ENCODE measurements at regions not wholly inside any gene's neighbourhood (a gene's known extent, or its start where the extent isn't known, plus 50 kb on each side); places are given as distances from the start of the nearest gene placed in this dataset.

DNA sequence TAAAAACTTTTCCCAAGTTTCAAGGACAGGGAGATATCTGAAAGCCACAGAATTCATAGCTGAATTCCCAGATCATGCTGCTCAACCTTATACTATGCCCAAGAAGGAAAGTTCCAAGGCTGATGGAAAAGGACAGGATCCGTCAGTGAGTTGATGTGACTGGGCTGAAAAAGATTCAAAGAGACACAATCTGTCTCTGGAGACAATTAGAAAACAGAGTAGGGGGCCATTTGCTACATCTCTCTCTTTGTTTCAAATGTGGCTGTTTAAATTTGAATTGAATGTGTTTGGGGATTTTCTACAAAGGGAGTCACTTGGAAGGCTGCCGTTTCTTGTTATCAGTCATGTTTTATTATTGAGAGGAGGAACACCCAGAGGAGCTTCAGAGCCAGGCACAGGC is 292.6 kb downstream of the NUF2 start (continued):
- TF ChIP-seq, protein P1, sequence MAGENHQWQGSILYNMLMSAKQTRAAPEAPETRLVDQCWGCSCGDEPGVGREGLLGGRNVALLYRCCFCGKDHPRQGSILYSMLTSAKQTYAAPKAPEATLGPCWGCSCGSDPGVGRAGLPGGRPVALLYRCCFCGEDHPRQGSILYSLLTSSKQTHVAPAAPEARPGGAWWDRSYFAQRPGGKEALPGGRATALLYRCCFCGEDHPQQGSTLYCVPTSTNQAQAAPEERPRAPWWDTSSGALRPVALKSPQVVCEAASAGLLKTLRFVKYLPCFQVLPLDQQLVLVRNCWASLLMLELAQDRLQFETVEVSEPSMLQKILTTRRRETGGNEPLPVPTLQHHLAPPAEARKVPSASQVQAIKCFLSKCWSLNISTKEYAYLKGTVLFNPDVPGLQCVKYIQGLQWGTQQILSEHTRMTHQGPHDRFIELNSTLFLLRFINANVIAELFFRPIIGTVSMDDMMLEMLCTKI (IDR thresholded peaks at IDR 0.05; ENCODE audit: partially characterized antibody), result no peak
- TF ChIP-seq ZNF77 (CRISPR knock-in tag; IDR thresholded peaks at IDR 0.05), result no peak
- no peak for TF ChIP-seq BMI1 (IDR thresholded peaks at IDR 0.05; ENCODE audit: low read length)
- TF ChIP-seq CAMTA2 (CRISPR knock-in tag; conservative IDR thresholded peaks at IDR 0.05), result no peak
- no peak for TF ChIP-seq WHSC1 (IDR thresholded peaks at IDR 0.05; ENCODE audit: low read length)

DNA sequence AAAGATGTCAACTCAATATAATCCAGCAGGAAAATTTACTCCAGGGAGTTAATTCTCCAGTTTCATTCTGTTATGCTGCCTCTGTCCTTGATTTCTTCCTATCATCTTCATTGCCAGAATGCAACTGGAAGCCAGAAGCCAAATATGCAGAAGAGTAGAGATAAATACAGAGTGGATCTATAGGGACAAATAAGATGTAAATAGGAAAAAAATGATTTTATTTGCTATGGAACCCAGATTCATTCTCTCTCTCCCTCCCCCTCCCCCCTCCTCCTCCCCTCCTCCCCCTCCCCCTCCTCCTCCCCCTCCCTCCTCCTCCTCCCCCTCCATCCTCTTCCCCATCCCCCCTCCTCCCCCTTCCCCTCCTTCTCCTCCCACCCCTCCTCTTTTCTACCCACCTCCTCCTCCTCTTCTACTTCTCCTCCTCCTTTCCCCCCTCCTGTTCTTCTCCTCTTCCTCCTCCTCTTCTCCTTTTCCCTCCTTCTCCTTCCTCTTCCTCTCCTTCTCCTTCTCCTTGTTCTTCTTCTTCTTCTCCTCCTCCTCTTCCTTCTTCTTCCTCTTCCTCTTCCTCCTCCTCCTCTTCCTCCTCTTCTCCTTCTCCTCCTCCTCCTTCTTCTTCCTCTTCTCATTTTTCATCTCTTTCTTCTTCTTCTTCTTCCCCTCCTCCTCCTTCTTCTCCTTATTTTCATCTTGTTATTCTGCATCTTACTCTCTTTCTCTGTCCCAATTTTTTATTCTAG is 306.4 kb downstream of the NUF2 start:
- CTCF ChIA-PET (ENCODE audit: low intra/inter-chr PET ratio), result no interaction called here
- ATAC-seq (no peak), DNase-seq (ENCODE audit: extremely low read depth in 1 of 4, low spot score in 3 of 4) (no peak), FAIRE-seq (no peak)
- no peak overlapping the region for H3K4me2 ChIP-seq (ENCODE audit: insufficient read depth, low read length)
- H3K4me1 ChIP-seq (replicated peaks in 1 of 2; ENCODE audit: control insufficient read depth in 2 of 2, insufficient read depth in 2 of 2, low read length in 2 of 2), result no peaks in the 10 kb centered on the region
- in situ Hi-C loops (cut with MboI) (no loop called here), intact Hi-C loops (cut with micrococcal nuclease) (no loop called here)
- no peaks in the 10 kb centered on the region for H4K20me1 ChIP-seq (replicated peaks; ENCODE audit: control insufficient read depth, insufficient read depth, low read length)
- peaks cover 2% of the 10 kb centered on the region for H3K9me3 ChIP-seq (replicated peaks; ENCODE audit: control insufficient read depth, insufficient read depth, low read depth, low read length)
- H3K4me3 ChIP-seq, result no peak overlapping the region
- no peaks in the 10 kb centered on the region for H3K36me3 ChIP-seq (ENCODE audit: control insufficient read depth, insufficient read depth, low read length)
- no peaks in the 10 kb centered on the region for H3K79me2 ChIP-seq (ENCODE audit: control insufficient read depth, insufficient read depth, low read length)
- BruUV-seq (replicated peaks), result no TSS peak
- no peak overlapping the region for H3K27ac ChIP-seq (ENCODE audit: extremely low read depth, low read depth, low read length)
- H3K27me3 ChIP-seq (ENCODE audit: control insufficient read depth in 2 of 2, insufficient read depth in 2 of 2, low read length in 2 of 2), result no peaks in the 10 kb centered on the region
- H3K9me1 ChIP-seq (ENCODE audit: control insufficient read depth, insufficient read depth, low read length), result no peaks in the 10 kb centered on the region
- no peak overlapping the region for H2AFZ ChIP-seq (ENCODE audit: low read depth, low read length)
- H3K9ac ChIP-seq (ENCODE audit: insufficient read depth in 1 of 2, low read depth in 2 of 2, low read length in 2 of 2), result no peak overlapping the region
- POLR2A ChIA-PET, result no interaction called here
- TF ChIP-seq, protein P2, sequence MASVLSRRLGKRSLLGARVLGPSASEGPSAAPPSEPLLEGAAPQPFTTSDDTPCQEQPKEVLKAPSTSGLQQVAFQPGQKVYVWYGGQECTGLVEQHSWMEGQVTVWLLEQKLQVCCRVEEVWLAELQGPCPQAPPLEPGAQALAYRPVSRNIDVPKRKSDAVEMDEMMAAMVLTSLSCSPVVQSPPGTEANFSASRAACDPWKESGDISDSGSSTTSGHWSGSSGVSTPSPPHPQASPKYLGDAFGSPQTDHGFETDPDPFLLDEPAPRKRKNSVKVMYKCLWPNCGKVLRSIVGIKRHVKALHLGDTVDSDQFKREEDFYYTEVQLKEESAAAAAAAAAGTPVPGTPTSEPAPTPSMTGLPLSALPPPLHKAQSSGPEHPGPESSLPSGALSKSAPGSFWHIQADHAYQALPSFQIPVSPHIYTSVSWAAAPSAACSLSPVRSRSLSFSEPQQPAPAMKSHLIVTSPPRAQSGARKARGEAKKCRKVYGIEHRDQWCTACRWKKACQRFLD (CRISPR knock-in tag; IDR thresholded peaks at IDR 0.05), result no peak
- TF ChIP-seq, protein P3, sequence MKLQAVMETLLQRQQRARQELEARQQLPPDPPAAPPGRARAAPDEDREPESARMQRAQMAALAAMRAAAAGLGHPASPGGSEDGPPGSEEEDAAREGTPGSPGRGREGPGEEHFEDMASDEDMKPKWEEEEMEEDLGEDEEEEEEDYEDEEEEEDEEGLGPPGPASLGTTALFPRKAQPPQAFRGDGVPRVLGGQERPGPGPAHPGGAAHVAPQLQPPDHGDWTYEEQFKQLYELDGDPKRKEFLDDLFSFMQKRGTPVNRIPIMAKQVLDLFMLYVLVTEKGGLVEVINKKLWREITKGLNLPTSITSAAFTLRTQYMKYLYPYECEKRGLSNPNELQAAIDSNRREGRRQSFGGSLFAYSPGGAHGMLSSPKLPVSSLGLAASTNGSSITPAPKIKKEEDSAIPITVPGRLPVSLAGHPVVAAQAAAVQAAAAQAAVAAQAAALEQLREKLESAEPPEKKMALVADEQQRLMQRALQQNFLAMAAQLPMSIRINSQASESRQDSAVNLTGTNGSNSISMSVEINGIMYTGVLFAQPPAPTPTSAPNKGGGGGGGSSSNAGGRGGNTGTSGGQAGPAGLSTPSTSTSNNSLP (IDR thresholded peaks at IDR 0.05; ENCODE audit: borderline replicate concordance, low read depth, low read length), result no peak
- TF ChIP-seq ZNF75A (CRISPR knock-in tag; IDR thresholded peaks at IDR 0.05), result no peak
- TF ChIP-seq ZNF41 (CRISPR knock-in tag; conservative IDR thresholded peaks at IDR 0.05), result no peak
- TF ChIP-seq, protein P4, sequence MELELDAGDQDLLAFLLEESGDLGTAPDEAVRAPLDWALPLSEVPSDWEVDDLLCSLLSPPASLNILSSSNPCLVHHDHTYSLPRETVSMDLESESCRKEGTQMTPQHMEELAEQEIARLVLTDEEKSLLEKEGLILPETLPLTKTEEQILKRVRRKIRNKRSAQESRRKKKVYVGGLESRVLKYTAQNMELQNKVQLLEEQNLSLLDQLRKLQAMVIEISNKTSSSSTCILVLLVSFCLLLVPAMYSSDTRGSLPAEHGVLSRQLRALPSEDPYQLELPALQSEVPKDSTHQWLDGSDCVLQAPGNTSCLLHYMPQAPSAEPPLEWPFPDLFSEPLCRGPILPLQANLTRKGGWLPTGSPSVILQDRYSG (tag; conservative IDR thresholded peaks at IDR 0.05; ENCODE audit: low read depth), result no peak
- no peak for TF ChIP-seq ESRRA (IDR thresholded peaks at IDR 0.05; ENCODE audit: borderline replicate concordance, low read depth)
- peak; percentile 83 for TF ChIP-seq HNRNPK (IDR thresholded peaks at IDR 0.05; ENCODE audit: low read depth, low read length, poor library complexity, severe bottlenecking)
- TF ChIP-seq HDAC3 (IDR thresholded peaks at IDR 0.05; ENCODE audit: borderline replicate concordance, partially characterized antibody), result no peak
- TF ChIP-seq PCBP2 (IDR thresholded peaks at IDR 0.05; ENCODE audit: low read depth, low read length, poor library complexity, severe bottlenecking), result peak; percentile 72
- 0 out of 2 replicates have a peak, but pooled peaks have one; percentile 30 for TF ChIP-seq ELF4 (CRISPR knock-in tag; IDR thresholded peaks at IDR 0.05)
- no peak for TF ChIP-seq TFAM (CRISPR knock-in tag; conservative IDR thresholded peaks at IDR 0.05)

All from K562 (cell line).